HEK293T (cell line): ENCODE measurements at regions not wholly inside any gene's neighbourhood (a gene's known extent, or its start where the extent isn't known, plus 50 kb on each side); places are given as distances from the start of the nearest gene placed in this dataset.

Experiments
- CTCF ChIA-PET: fragments of 350-600 bp; formaldehyde crosslinking; extraction: SDS; loops from one replicate; lab custom pipeline; 2021; ENCODE audit warnings: antibody characterized with exemption, inconsistent platforms; lab: Yijun Ruan, JAX
- POLR2A ChIA-PET: fragments of 350-600 bp; formaldehyde crosslinking; extraction: SDS; loops from one replicate; lab custom pipeline; 2020; ENCODE audit warnings: antibody characterized with exemption, inconsistent platforms; lab: Yijun Ruan, JAX
- DNase-seq: peaks from one replicate; pipeline ENCODE4 v3.0.0; 2012; ENCODE audit warnings: mixed read lengths; ENCODE audit errors: extremely low spot score
- ARNT ChIP-seq: fragments of 450-650 bp; IDR thresholded peaks from 2 replicates; pipeline ENCODE4 v1.6.1; 2017; ENCODE audit warnings: mild to moderate bottlenecking
- BHLHE40 ChIP-seq: fragments of 450-650 bp; IDR thresholded peaks from 2 replicates; pipeline ENCODE4 v1.6.1; 2016; ENCODE audit warnings: mild to moderate bottlenecking, moderate library complexity, borderline replicate concordance
- CTBP1 ChIP-seq: fragments of 450-650 bp; IDR thresholded peaks from 2 replicates; pipeline ENCODE4 v1.6.1; 2016; ENCODE audit warnings: borderline replicate concordance
- ELF4 ChIP-seq: fragments of 450-650 bp; IDR thresholded peaks from 2 replicates; pipeline ENCODE4 v1.6.1; 2017; ENCODE audit warnings: antibody characterized with exemption
- FOXA1 ChIP-seq: fragments of 450-650 bp; IDR thresholded peaks from 2 replicates; pipeline ENCODE4 v1.6.1; 2016; ENCODE audit warnings: mild to moderate bottlenecking
- FOXK2 ChIP-seq: fragments of 450-650 bp; IDR thresholded peaks from 2 replicates; pipeline ENCODE4 v1.6.1; 2016; ENCODE audit warnings: mild to moderate bottlenecking
- FOXM1 ChIP-seq: fragments of 450-650 bp; IDR thresholded peaks from 2 replicates; pipeline ENCODE4 v1.6.1; 2017; ENCODE audit warnings: mild to moderate bottlenecking, borderline replicate concordance
- HDGF ChIP-seq: fragments of 450-650 bp; IDR thresholded peaks from 2 replicates; pipeline ENCODE4 v1.6.1; 2017; ENCODE audit warnings: antibody characterized with exemption, borderline replicate concordance
- L3MBTL2 ChIP-seq: fragments of 450-650 bp; conservative IDR thresholded peaks from 2 replicates; pipeline ENCODE4 v1.6.1; 2016; ENCODE audit warnings: mild to moderate bottlenecking
- LEF1 ChIP-seq: fragments of 450-650 bp; IDR thresholded peaks from 2 replicates; pipeline ENCODE4 v1.6.1; 2017; ENCODE audit warnings: mild to moderate bottlenecking, borderline replicate concordance
- NFRKB ChIP-seq: fragments of 450-650 bp; IDR thresholded peaks from 2 replicates; pipeline ENCODE4 v1.6.1; 2016; ENCODE audit warnings: mild to moderate bottlenecking, moderate library complexity
- SP1 ChIP-seq: fragments of 450-650 bp; IDR thresholded peaks from 2 replicates; pipeline ENCODE4 v1.6.1; 2017
- SUZ12 ChIP-seq: fragments of 450-650 bp; IDR thresholded peaks from 2 replicates; pipeline ENCODE4 v1.6.1; 2016; ENCODE audit warnings: mild to moderate bottlenecking
- TARDBP ChIP-seq: fragments of 450-650 bp; IDR thresholded peaks from 2 replicates; pipeline ENCODE4 v1.6.1; 2016
- ZNF384 ChIP-seq: fragments of 450-650 bp; IDR thresholded peaks from 2 replicates; pipeline ENCODE4 v1.6.1; 2016
- TF ChIP-seq, protein P1 (sequence below): fragments of 450-650 bp; IDR thresholded peaks from 2 replicates; pipeline ENCODE4 v1.6.1; 2016

DNA sequence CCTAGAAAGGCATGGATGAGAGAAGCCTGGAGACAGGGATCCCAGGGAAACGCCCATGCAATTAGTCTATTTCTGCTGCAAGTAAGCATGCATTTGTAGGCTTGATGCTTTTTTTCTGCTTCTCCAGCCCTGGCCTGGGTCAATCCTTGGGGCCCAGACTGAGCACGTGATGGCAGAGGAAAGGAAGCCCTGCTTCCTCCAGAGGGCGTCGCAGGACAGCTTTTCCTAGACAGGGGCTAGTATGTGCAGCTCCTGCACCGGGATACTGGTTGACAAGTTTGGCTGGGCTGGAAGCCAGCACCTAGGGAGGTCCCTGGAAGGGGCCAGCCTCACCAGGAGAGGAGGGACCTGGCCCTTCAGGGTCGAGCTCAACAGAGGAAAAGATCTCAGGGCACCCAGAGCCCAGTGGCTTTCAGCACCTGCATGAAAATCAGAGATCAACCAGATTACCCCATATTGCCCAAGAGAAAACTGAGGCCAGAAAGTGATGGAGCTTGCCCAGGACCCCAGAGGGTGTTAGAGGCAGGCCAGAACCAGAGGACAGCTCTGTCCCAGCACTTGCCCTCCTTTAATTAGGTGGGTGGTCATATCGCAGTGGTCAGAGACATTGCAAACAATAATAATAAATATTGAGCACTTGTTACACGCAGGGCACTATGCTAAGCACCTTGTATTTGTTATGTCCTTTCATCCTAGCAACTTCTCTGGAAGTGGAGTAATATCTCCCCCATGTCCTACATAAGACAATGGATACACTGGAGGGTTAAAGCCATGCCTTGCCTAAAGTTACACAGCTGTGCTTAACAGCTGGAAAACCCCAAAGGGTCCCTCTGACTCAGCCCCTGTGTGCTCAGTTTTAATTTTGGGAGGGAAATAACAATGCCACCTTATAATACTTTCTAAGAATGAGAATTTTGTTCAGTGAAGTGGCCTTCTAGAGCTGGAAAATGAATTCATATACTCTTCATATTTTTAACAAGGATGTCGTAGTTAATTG, 67.1 kb downstream of the KLF4 start:
- DNase-seq, result peak; percentile 81
- ChIA-PET CTCF (interaction anchor here (0.7 to 2.1 kb wide), 8 partner anchors 8 to 1339 kb away, joined by 3 to 7 read pairs (median 4); no protein-coding TSS in a partner anchor), POLR2A (no interaction called here)
- TF ChIP-seq FOXA1 (no peak), CTBP1 (no peak), BHLHE40 (no peak), NFRKB (no peak), SP1 (no peak), ARNT (no peak), ZNF384 (no peak), L3MBTL2 (no peak), FOXK2 (no peak), TARDBP (no peak), ELF4 (no peak), SUZ12 (no peak), FOXM1 (no peak), LEF1 (no peak)
- TF ChIP-seq, protein P1, sequence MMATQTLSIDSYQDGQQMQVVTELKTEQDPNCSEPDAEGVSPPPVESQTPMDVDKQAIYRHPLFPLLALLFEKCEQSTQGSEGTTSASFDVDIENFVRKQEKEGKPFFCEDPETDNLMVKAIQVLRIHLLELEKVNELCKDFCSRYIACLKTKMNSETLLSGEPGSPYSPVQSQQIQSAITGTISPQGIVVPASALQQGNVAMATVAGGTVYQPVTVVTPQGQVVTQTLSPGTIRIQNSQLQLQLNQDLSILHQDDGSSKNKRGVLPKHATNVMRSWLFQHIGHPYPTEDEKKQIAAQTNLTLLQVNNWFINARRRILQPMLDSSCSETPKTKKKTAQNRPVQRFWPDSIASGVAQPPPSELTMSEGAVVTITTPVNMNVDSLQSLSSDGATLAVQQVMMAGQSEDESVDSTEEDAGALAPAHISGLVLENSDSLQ, result no peak

DNA sequence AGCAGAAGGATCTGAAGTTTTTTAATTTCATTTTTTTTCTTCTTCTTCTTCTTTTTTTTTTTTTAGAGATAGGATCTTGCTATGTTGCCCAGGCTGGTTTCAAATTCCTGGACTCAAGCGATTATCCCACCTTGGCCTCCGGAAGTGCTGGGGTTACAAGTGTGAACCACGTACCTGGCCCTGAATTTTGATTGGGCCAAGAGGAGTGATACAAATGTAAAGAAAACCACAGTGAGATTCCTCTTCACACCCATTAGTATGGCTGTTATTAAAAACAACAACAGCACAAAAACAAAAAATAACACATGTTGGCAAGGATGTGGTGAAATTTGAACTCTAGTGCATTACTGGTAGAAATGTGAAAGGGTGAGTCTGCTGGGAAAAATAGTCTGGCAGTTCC, 79.1 kb downstream of the KLF4 start:
- TF ChIP-seq BHLHE40 (no peak), FOXM1 (no peak), NFRKB (no peak), SP1 (no peak), ARNT (no peak), ZNF384 (no peak), FOXA1 (no peak), FOXK2 (no peak)
- ChIA-PET POLR2A (no interaction called here), CTCF (no interaction called here)
- no peak for DNase-seq

DNA sequence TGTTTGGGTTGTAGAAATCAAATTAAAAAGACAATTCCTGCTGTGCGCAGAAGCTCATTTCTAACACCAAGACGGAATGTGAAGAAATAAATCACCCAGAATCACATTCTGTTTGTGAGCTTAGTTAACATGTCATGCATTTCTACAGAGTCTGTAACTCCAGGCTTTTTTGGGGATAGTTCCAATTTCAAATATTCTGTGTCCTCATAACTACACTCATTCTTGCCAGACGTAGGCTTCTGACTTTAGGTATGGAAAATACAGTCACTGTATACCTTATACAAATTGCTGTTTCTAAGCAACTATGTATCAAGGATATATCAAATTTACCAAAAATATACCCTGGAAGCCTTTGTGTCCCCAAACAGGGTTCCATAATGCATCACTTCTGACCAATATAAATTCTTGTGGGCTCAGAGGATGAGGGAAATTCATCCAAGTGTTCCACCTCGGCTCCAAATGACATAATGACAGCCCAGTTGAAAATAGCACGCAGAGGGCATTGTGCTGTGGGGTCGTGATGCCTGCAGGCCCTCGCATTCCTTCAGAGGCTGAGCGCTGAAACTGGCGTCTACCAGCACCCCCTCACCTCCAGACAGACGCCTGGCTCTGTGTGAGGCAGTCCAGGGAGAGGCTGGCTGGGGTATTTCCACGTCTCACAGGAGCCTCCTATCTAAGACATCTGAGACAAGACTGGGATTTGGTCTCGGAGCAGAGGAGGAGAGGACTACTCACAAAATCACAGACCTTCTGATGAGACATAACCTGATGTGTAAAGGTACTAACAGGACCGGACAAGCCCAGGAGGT, 79.8 kb downstream of the KLF4 start:
- ChIA-PET POLR2A (no interaction called here), CTCF (no interaction called here)
- DNase-seq, result no peak
- TF ChIP-seq FOXM1 (no peak), SUZ12 (no peak), ARNT (no peak), NFRKB (no peak), HDGF (no peak), CTBP1 (no peak), SP1 (no peak), TARDBP (no peak), FOXA1 (no peak), ELF4 (no peak), L3MBTL2 (no peak), ZNF384 (no peak)
- TF ChIP-seq, protein P1, result no peak

DNA sequence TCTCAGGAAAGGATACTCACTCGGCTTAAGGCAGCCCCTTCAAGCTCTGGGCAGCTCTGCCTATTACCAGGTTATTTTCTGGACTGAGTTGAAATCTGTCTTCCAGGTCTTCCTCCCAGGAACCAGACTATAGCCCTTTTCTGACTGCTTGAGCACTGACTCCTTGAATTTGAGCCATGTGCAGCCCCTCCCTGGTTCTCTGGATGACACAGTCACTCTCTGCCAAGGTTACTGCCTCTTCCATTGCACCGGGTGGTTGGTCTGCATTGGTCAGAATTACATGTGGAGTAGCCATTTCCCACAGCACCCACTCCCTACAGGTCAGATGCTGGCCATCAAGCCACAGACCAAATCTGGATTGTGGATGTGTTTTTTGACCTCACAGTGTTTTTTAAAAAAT, 81.9 kb downstream of the KLF4 start:
- POLR2A ChIA-PET, result no interaction called here
- no peak for TF ChIP-seq TARDBP
- TF ChIP-seq ARNT, result no peak
- no peak for TF ChIP-seq FOXA1
- TF ChIP-seq HDGF, result no peak
- TF ChIP-seq BHLHE40, result no peak
- TF ChIP-seq, protein P1, result no peak
- no peak for TF ChIP-seq CTBP1
- TF ChIP-seq FOXM1, result no peak
- no peak for TF ChIP-seq ZNF384
- no peak for TF ChIP-seq LEF1
- no peak for TF ChIP-seq SP1
- TF ChIP-seq FOXK2, result no peak
- no peak for TF ChIP-seq L3MBTL2
- TF ChIP-seq NFRKB, result no peak
- no peak for TF ChIP-seq ELF4
- TF ChIP-seq SUZ12, result no peak
- CTCF ChIA-PET, result no interaction called here
- no peak for DNase-seq

DNA sequence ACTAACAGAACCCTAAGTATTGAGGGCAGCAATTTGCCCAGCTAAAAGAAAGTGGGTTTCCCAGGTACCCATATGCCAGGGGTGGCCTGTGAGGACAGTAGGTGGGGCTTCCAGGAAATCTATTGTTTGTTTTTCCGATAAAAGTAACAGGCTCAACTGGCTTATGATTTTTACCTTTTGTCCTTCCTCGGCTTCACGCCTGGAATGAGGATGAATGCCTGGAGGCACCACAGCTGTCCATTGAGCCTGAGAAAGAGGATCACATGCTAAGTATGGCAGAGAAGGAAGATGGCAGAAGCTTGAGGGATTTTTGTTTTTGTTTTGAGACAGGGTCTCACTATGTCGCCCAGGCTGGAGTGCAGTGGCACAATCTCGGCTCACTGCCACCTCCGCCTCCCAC, 84.1 kb downstream of the KLF4 start:
- TF ChIP-seq SUZ12, result no peak
- DNase-seq, result no peak
- ChIA-PET POLR2A (no interaction called here), CTCF (interaction anchor here (0.7 kb wide), 1 partner anchor 100 kb away, joined by 3 read pairs; no protein-coding TSS in a partner anchor)
